GM21381 (cell line): ENCODE measurements at regions not wholly inside any gene's neighbourhood (a gene's known extent, or its start where the extent isn't known, plus 50 kb on each side); places are given as distances from the start of the nearest gene placed in this dataset.

Source experiments
- ATAC-seq: cut with Tn5 transposase; IDR thresholded peaks from one replicate; pipeline ENCODE4 v1.9.1; 2021; ENCODE audit warnings: mild to moderate bottlenecking, moderate library complexity; ENCODE audit not compliant: unreplicated experiment

GRCh38 chr4:24070117-24070516 is 180.3 kb upstream of the PPARGC1A start:
- ATAC-seq: no peak

- no peak for ATAC-seq
These were observed 177.7 kb upstream of the PPARGC1A start for GRCh38 chr4:24067367-24068193.

- ATAC-seq: no peak
These were observed 176.1 kb upstream of the PPARGC1A start for GRCh38 chr4:24065974-24066373.

- ATAC-seq: no peak
These were observed 173.9 kb upstream of the PPARGC1A start for GRCh38 chr4:24063731-24064130.

GRCh38 chr4:24060932-24061331 is 171.1 kb upstream of the PPARGC1A start:
- no peak for ATAC-seq

GRCh38 chr4:24059839-24060238 is 170.0 kb upstream of the PPARGC1A start:
- ATAC-seq: no peak

- no peak for ATAC-seq
These were observed 168.2 kb upstream of the PPARGC1A start for GRCh38 chr4:24057915-24058559.

- no peak for ATAC-seq
These were observed 166.4 kb upstream of the PPARGC1A start for GRCh38 chr4:24056289-24056688.

- ATAC-seq: no peak
These were observed 165.8 kb upstream of the PPARGC1A start for GRCh38 chr4:24055623-24056022.

- no peak for ATAC-seq
These were observed 165.1 kb upstream of the PPARGC1A start for GRCh38 chr4:24054910-24055309.

GRCh38 chr4:24053934-24054333 is 164.1 kb upstream of the PPARGC1A start:
- no peak for ATAC-seq

GRCh38 chr4:24044610-24045589 is 155.1 kb upstream of the PPARGC1A start:
- no peak for ATAC-seq

GRCh38 chr4:24042094-24042493 is 152.2 kb upstream of the PPARGC1A start:
- ATAC-seq: no peak

- ATAC-seq: no peak
These were observed 151.0 kb upstream of the PPARGC1A start for GRCh38 chr4:24040811-24041210.

GRCh38 chr4:24033626-24034025 is 143.8 kb upstream of the PPARGC1A start:
- no peak for ATAC-seq

- peak; percentile 70 for ATAC-seq
These were observed 142.6 kb upstream of the PPARGC1A start for GRCh38 chr4:24032371-24032989.

- no peak for ATAC-seq
These were observed 136.7 kb upstream of the PPARGC1A start for GRCh38 chr4:24026596-24026995.

GRCh38 chr4:24024605-24025004 is 134.8 kb upstream of the PPARGC1A start:
- no peak for ATAC-seq

GRCh38 chr4:24024157-24024556 is 134.3 kb upstream of the PPARGC1A start:
- ATAC-seq: no peak

- no peak for ATAC-seq
These were observed 125.9 kb upstream of the PPARGC1A start for GRCh38 chr4:24015782-24016181.
